Upper lobe of left lung (tissue), 6 donors: ENCODE measurements at regions not wholly inside any gene's neighbourhood (a gene's known extent, or its start where the extent isn't known, plus 50 kb on each side); places are given as distances from the start of the nearest gene placed in this dataset.
A peak's percentile ranks its signal among the peaks of the same experiment; 100 is the strongest.
"Not testable (repeated sequence)": the region's sequence is repeated elsewhere in the genome, so short reads cannot be mapped to it uniquely, and the experiment has no call there.

Experiments used
- ATAC-seq, 2 donors: fragments of 200-7000 bp; cut with Tn5 transposase; one replicate each; pipeline ENCODE4 v1.9.1; 2022; ENCODE audit warnings: mild to moderate bottlenecking in 2 of 2, moderate library complexity in 2 of 2; ENCODE audit not compliant: low FRiP score in 2 of 2
- DNase-seq, 2 donors: peaks; one replicate each; pipeline ENCODE4 v3.0.0-alpha.2; 2019 to 2020
- H3K27ac ChIP-seq, 4 donors: fragments of 200-600 bp; sonication (generic); one replicate each; pipeline ENCODE4 v1.5.1; 2016 to 2019
- H3K27me3 ChIP-seq, 4 donors: fragments of 200-600 bp; sonication (generic); one replicate each; pipeline ENCODE4 v1.5.1; 2017 to 2019
- H3K36me3 ChIP-seq, 4 donors: fragments of 200-600 bp; sonication (generic); one replicate each; pipeline ENCODE4 v1.5.1; 2016 to 2019
- H3K4me1 ChIP-seq, 4 donors: fragments of 200-600 bp; sonication (generic); one replicate each; pipeline ENCODE4 v1.5.1; 2018 to 2019
- H3K4me3 ChIP-seq, 4 donors: fragments of 200-600 bp; sonication (generic); one replicate each; pipeline ENCODE4 v1.5.1; 2017 to 2019; ENCODE audit warnings: mild to moderate bottlenecking in 2 of 4, moderate library complexity in 1 of 4
- H3K9me3 ChIP-seq, 4 donors: fragments of 200-600 bp; sonication (generic); one replicate each; pipeline ENCODE4 v1.5.1; 2018 to 2019
- EP300 ChIP-seq, 4 donors: sonication (generic); formaldehyde crosslinking; IDR thresholded peaks; one replicate each; pipeline ENCODE4 v1.5.1; 2017; ENCODE audit warnings: antibody characterized with exemption in 4 of 4, control low read depth in 2 of 4
- POLR2A ChIP-seq, 4 donors: fragments of 450-650 bp; IDR thresholded peaks; one replicate each; pipeline ENCODE4 v1.5.1; 2016 to 2017; ENCODE audit warnings: antibody characterized with exemption in 4 of 4, mild to moderate bottlenecking in 2 of 4
- POLR2AphosphoS5 ChIP-seq, 2 donors: sonication (generic); formaldehyde crosslinking; IDR thresholded peaks; one replicate each; pipeline ENCODE4 v1.5.1; 2017; ENCODE audit warnings: antibody characterized with exemption in 2 of 2
- WGBS, 2 donors: methylation state at CpG; one replicate each; pipeline ENCODE4 v1.1.5; 2017 to 2018; 5-methylcytosine and 5-hydroxymethylcytosine counted together
- TF ChIP-seq, protein P1 (sequence below), 6 experiments: fragments of 450-650 bp in 4 of 6; fragments of 200-600 bp in 2 of 6; sonication (generic) in 2 of 6; IDR thresholded peaks; one replicate each; pipeline ENCODE4 v1.5.1; 2016 to 2019; ENCODE audit warnings: antibody characterized with exemption in 6 of 6
- donor health status: DM: no; HTN: no; CAD: no; lungs with moderate emphysema.
- donor health status: DM: no; HTN: yes; CAD: no; lungs with severe emphysema.

DNA sequence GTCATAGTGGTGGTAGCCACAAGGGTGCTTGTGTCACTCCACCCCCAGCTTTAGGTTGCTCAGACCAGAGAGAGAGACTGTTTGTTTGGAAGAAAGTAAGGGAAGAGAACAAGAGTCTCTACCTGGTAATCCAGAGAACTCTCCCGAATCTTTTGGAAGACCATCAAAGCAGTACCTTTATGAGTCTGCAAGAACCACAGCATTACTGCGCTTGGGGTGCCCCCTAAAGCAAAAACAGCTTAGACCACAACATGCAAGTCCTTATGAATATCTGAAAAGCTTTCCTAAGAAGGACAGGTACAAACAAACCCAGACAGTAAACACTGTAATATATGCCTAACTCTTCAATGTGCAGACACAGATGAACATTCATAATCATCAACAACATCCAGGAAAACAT is 1398.6 kb upstream of the C9orf72 start:
- H3K4me3 ChIP-seq = no peak overlapping the region
- H3K4me1 ChIP-seq = no peaks in the 10 kb centered on the region
- H3K9me3 ChIP-seq = no peaks in the 10 kb centered on the region
- WGBS, 2 donors = 34 to 50% methylated on average over 2 of the region's 2 CpGs
- H3K36me3 ChIP-seq = no peaks in the 10 kb centered on the region
- no peak overlapping the region for H3K27ac ChIP-seq
- ATAC-seq (no peak), DNase-seq (no peak)
- TF ChIP-seq POLR2AphosphoS5 (IDR thresholded peaks at IDR 0.05) = no peak
- no peaks in the 10 kb centered on the region for H3K27me3 ChIP-seq

DNA sequence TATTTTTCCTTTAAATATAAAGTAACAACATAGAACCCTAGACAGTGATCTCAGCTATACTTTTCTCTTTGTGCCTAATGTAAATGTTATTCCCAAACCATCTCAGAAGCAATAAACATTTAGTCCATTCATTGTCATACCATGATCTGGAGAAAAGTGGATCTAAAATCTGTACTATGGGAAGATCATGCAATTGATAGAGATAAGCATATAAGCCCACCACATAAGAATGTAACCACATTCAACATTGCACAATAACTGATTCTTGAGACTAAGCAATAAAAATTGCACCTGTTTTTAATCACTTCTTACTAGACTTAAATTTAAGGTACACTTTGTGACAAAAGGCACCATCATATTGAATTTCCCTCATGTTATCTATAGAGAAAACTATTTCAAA is 1403.0 kb upstream of the C9orf72 start:
- no peak for ATAC-seq
- H3K27ac ChIP-seq = no peak overlapping the region

DNA sequence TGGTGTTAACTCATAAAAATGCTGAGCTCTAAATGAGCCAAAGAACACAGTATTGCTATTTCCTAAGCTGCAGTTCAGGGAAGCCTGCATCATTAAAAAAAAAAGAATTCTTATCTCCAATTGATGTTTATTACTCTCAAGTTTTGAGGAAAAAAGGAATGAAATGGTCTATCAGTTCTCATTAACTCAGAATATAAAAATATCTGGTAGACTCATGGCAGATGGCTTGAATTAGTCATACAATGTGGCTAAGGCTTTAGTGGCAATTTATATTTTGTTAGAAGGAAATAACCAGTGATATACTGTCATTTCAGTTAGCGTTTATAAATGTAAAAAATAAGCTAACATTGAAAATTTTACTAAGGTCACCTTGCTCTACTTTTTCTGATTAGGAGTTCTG is 1403.4 kb upstream of the C9orf72 start:
- no peak for DNase-seq
- TF ChIP-seq EP300 (IDR thresholded peaks at IDR 0.05) (no peak), POLR2AphosphoS5 (IDR thresholded peaks at IDR 0.05) (no peak), POLR2A (IDR thresholded peaks at IDR 0.05) (no peak)
- TF ChIP-seq, protein P1, sequence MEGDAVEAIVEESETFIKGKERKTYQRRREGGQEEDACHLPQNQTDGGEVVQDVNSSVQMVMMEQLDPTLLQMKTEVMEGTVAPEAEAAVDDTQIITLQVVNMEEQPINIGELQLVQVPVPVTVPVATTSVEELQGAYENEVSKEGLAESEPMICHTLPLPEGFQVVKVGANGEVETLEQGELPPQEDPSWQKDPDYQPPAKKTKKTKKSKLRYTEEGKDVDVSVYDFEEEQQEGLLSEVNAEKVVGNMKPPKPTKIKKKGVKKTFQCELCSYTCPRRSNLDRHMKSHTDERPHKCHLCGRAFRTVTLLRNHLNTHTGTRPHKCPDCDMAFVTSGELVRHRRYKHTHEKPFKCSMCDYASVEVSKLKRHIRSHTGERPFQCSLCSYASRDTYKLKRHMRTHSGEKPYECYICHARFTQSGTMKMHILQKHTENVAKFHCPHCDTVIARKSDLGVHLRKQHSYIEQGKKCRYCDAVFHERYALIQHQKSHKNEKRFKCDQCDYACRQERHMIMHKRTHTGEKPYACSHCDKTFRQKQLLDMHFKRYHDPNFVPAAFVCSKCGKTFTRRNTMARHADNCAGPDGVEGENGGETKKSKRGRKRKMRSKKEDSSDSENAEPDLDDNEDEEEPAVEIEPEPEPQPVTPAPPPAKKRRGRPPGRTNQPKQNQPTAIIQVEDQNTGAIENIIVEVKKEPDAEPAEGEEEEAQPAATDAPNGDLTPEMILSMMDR (IDR thresholded peaks at IDR 0.05) = no peak
- H3K27me3 ChIP-seq = no peaks in the 10 kb centered on the region
- H3K9me3 ChIP-seq = no peaks in the 10 kb centered on the region
- no peak overlapping the region for H3K27ac ChIP-seq
- no peak overlapping the region for H3K4me3 ChIP-seq
- H3K4me1 ChIP-seq = no peaks in the 10 kb centered on the region
- no peaks in the 10 kb centered on the region for H3K36me3 ChIP-seq
- WGBS, 2 donors = 58 to 86% methylated on average over 1 of the region's 1 CpG
- no peak for ATAC-seq

More for the DNA sequence above, 1403.0 kb upstream of the C9orf72 start:
- no peak for DNase-seq
- no peaks in the 10 kb centered on the region for H3K36me3 ChIP-seq
- TF ChIP-seq, protein P1 (IDR thresholded peaks at IDR 0.05) = no peak
- no peak for TF ChIP-seq POLR2A (IDR thresholded peaks at IDR 0.05)
- no peaks in the 10 kb centered on the region for H3K27me3 ChIP-seq
- H3K4me3 ChIP-seq = no peak overlapping the region
- H3K4me1 ChIP-seq = no peaks in the 10 kb centered on the region
- no peaks in the 10 kb centered on the region for H3K9me3 ChIP-seq

DNA sequence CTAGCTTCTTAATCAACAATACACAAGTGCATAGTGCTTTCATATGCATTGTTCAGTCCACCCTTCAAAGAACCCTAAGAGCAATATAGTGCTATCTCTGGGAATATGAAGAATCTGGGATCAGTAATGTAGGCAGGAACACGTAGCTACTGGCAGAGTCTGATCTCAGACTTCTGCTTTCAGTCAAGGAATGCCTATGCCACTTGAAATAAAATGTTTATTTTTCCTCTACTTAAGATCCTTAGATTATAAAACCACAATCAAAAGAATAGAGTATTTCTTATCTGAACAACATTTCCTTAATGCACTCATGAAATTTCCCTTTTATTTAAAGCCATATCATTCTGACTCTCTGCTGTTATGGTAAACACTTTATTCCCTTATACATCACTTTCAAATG is 1407.8 kb upstream of the C9orf72 start:
- Histone ChIP-seq H3K9me3 (no peaks in the 10 kb centered on the region), H3K4me1 (no peaks in the 10 kb centered on the region), H3K36me3 (no peaks in the 10 kb centered on the region), H3K27me3 (no peaks in the 10 kb centered on the region), H3K4me3 (no peak overlapping the region), H3K27ac (no peak overlapping the region)
- peak in 1 of 2 donors; percentile 61 for ATAC-seq
- TF ChIP-seq EP300 (IDR thresholded peaks at IDR 0.05) = no peak
- WGBS, 2 donors = 16 to 38% methylated on average over 1 of the region's 1 CpG
- no peak for DNase-seq

DNA sequence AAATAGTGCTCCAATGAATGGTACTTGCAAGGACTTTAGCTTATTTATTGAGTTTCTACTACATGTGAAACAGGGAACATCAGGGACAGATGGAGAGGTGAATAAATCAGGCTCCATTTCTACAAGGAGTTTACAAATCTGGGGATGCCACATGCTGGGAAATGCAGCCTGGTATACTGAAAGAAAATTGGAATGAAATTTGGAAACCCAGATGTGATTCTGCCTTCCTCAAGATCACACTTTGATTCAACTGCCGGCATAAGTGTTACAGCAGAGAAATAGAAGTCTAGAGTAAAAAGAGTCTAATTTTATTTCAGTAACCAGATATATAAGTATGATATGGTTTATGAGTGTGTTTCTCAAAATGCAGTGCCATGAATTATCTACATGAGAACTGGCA is 1408.4 kb upstream of the C9orf72 start:
- ATAC-seq = no peak
- Histone ChIP-seq H3K27ac (no peak overlapping the region), H3K9me3 (no peaks in the 10 kb centered on the region), H3K4me1 (no peaks in the 10 kb centered on the region), H3K4me3 (no peak overlapping the region), H3K36me3 (no peaks in the 10 kb centered on the region), H3K27me3 (no peaks in the 10 kb centered on the region)
- no peak for DNase-seq
- TF ChIP-seq, protein P1 (IDR thresholded peaks at IDR 0.05) = no peak
- TF ChIP-seq EP300 (IDR thresholded peaks at IDR 0.05) (no peak), POLR2A (IDR thresholded peaks at IDR 0.05) (no peak), POLR2AphosphoS5 (IDR thresholded peaks at IDR 0.05) (no peak)
- 94 to 100% methylated on average over 1 of the region's 1 CpG for WGBS, 2 donors

DNA sequence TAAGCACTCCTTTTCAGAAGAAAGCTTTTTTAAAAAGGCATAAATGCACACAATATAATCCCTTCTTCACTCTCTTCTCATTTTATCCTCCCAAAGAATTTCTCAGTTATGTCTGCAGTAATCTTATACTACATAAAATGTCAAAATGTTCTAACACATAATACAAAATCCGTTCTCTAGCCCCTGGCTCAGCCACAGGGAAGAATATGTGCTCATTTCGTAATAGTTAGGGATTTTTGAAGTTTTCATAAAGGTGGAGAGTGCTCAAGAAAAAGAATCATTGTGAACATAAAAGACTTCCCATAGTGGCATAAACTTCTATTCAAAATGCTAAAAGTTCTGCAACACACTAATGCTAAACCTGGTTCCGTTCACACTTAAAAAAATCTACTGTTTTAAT is 1410.7 kb upstream of the C9orf72 start:
- Histone ChIP-seq H3K27me3 (no peaks in the 10 kb centered on the region), H3K4me1 (no peaks in the 10 kb centered on the region), H3K36me3 (no peaks in the 10 kb centered on the region), H3K4me3 (no peak overlapping the region), H3K27ac (no peak overlapping the region), H3K9me3 (no peaks in the 10 kb centered on the region)
- no peak for TF ChIP-seq EP300 (IDR thresholded peaks at IDR 0.05)
- TF ChIP-seq POLR2AphosphoS5 (IDR thresholded peaks at IDR 0.05) = no peak
- DNase-seq (no peak), ATAC-seq (no peak)
- 52 to 69% methylated on average over 3 of the region's 3 CpGs for WGBS, 2 donors

DNA sequence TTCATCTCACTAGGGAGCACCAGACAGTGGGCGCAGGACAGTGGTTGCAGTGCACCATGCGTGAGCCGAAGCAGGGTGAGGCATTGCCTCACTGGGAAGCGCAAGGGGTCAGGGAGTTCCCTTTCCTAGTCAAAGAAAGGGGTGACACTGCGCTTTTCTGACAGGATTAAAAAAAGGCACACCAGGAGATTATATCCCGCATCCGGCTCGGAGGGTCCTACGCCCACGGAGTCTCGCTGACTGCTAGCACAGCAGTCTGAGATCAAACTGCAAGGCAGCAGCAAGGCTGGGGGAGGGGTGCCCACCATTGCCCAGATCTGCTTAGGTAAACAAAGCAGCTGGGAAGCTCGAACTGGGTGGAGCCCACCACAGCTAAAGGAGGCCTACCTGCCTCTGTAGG is 1416.7 kb upstream of the C9orf72 start:
- 88 to 91% methylated on average over 12 of the region's 12 CpGs for WGBS, 2 donors
- H3K9me3 ChIP-seq, H3K27me3 ChIP-seq, H3K4me1 ChIP-seq, H3K27ac ChIP-seq, H3K36me3 ChIP-seq, H3K4me3 ChIP-seq, ATAC-seq: not testable (repeated sequence)
- peak in 1 of 2 donors; percentile 4 for DNase-seq
